ENCODE measurements at regions not wholly inside any gene's neighbourhood (a gene's known extent, or its start where the extent isn't known, plus 50 kb on each side); places are given as distances from the start of the nearest gene placed in this dataset.

DNA sequence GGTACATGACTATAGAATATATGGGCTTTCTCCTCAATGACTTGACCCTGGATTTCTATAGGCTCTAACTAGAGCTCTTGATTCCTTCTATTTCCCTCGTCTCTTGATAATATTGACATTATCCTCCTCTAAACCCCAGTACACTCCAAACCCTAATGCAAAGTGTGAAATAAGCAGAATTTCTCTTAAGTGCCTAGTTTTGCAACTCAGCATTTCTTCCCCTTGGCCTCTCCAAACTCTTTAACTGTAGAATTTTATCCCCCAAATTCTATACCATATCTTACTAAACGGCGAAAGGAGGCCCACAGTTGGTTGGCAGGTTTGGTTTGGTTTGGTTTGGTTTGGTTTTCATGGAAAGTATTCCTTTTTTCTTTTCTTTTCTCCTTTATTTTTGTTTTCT lies 498.7 kb downstream of the CCER1 start:
- Histone ChIP-seq H3K4me3 (replicated peaks in 1 of 3; ENCODE audit: insufficient read depth in 1 of 3, low read depth in 1 of 3, low read length in 3 of 3) (no peak overlapping the region), H3K9me1 (replicated peaks; ENCODE audit: control insufficient read depth, extremely low read depth, insufficient read depth, low read length) (no peaks in the 10 kb centered on the region), H4K20me1 (replicated peaks; ENCODE audit: control insufficient read depth, extremely low read depth, insufficient read depth, low read length) (no peaks in the 10 kb centered on the region), H3K4me1 (ENCODE audit: control insufficient read depth, extremely low read depth, insufficient read depth, low read length) (no peaks in the 10 kb centered on the region), H3K27ac (ENCODE audit: insufficient read depth, low read depth, low read length) (no peak overlapping the region), H2AFZ (ENCODE audit: low read depth, low read length) (no peak overlapping the region), H3K9me3 (replicated peaks; ENCODE audit: control insufficient read depth, insufficient read depth, low read length) (no peaks in the 10 kb centered on the region), H3K9ac (replicated peaks; ENCODE audit: extremely low read depth, insufficient read depth, low read length) (no peak overlapping the region), H3K79me2 (ENCODE audit: control insufficient read depth, insufficient read depth, low read length) (no peaks in the 10 kb centered on the region), H3K27me3 (ENCODE audit: control insufficient read depth in 2 of 2, insufficient read depth in 2 of 2, low read length in 2 of 2) (no peaks in the 10 kb centered on the region), H3K36me3 (ENCODE audit: control insufficient read depth in 2 of 2, extremely low read depth in 1 of 2, insufficient read depth in 2 of 2, low read length in 2 of 2) (no peaks in the 10 kb centered on the region), H3K4me2 (ENCODE audit: insufficient read depth, low read length) (no peak overlapping the region)
- DNase-seq (ENCODE audit: low read depth, low spot score) (no peak), FAIRE-seq (no peak)
- intact Hi-C loops (cut with micrococcal nuclease) (no loop called here), dilution Hi-C loops (cut with MboI; ENCODE audit: extremely low pct_ligation_motif_present, low sequenced_read_pairs) (no loop called here)
- TF ChIP-seq POLR2AphosphoS5 (IDR thresholded peaks at IDR 0.05; ENCODE audit: insufficient read depth, low read depth, low read length): no peak
- TF ChIP-seq POLR2A (IDR thresholded peaks at IDR 0.05; ENCODE audit: low read depth, low read length): no peak
- TF ChIP-seq, protein P1, sequence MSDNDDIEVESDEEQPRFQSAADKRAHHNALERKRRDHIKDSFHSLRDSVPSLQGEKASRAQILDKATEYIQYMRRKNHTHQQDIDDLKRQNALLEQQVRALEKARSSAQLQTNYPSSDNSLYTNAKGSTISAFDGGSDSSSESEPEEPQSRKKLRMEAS (IDR thresholded peaks at IDR 0.05; ENCODE audit: insufficient read depth, insufficient read length): no peak
- TF ChIP-seq CTCF (IDR thresholded peaks at IDR 0.05; ENCODE audit: extremely low read depth in 1 of 2, insufficient read depth in 1 of 2, low read depth in 1 of 2, low read length in 2 of 2): no peak
- no peak for TF ChIP-seq GATA2 (IDR thresholded peaks at IDR 0.05; ENCODE audit: insufficient read depth, insufficient read length, low read depth, low read length)
- no peak for TF ChIP-seq JUN (IDR thresholded peaks at IDR 0.05; ENCODE audit: borderline replicate concordance, insufficient read depth, insufficient read length, low read depth)
- no peak for TF ChIP-seq MYC (IDR thresholded peaks at IDR 0.05; ENCODE audit: low read depth, low read length)
- TF ChIP-seq FOS (IDR thresholded peaks at IDR 0.05; ENCODE audit: borderline replicate concordance, insufficient read depth, low read length): no peak
- TF ChIP-seq EZH2 (IDR thresholded peaks at IDR 0.05; ENCODE audit: borderline replicate concordance, low read depth, low read length, severe bottlenecking): no peak
- no TSS peak for BruUV-seq (replicated peaks)
- ChIA-PET POLR2A (no interaction called here), CTCF (no interaction called here)
